ENCODE measurements at regions not wholly inside any gene's neighbourhood (a gene's known extent, or its start where the extent isn't known, plus 50 kb on each side); places are given as distances from the start of the nearest gene placed in this dataset.

GRCh38 chr15:37823601-37824275, 110.7 kb upstream of the TMCO5A start:
- DNase-seq (ENCODE audit: insufficient read length, low spot score) (no peak), FAIRE-seq (no peak)

DNA sequence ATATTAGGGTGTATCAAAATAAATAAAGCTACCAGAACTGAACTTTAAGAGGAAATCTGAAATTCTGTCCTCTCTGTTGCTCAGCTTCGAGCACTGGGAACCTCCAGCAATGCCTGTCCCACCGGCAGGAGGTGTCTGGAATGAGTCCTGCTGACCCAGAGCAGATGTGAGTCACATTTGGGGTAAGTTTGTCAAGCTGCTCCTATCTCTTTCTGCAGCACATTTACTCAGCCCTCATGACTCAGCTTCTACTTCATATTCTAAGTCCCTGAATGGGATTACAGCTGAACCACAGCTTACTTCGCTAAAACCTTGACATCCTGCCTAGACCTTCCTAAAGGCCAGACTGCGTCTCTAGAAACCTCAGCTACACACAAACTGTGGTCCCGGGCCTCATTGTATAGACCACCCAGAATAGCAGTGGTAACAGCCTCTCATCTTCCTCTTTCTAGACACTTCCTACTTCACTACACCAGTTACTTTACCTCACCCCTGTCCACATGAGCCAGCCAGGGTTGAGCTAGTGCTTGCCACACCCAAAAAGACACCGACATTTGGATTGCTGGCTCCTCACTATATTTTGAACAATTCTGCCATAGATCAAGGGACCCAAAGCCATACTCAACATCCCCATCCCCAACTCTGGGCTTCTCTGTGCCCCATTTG, 109.6 kb upstream of the TMCO5A start:
- FAIRE-seq (peak; percentile 58), DNase-seq (ENCODE audit: insufficient read length, low spot score) (peak; percentile 57)

DNA sequence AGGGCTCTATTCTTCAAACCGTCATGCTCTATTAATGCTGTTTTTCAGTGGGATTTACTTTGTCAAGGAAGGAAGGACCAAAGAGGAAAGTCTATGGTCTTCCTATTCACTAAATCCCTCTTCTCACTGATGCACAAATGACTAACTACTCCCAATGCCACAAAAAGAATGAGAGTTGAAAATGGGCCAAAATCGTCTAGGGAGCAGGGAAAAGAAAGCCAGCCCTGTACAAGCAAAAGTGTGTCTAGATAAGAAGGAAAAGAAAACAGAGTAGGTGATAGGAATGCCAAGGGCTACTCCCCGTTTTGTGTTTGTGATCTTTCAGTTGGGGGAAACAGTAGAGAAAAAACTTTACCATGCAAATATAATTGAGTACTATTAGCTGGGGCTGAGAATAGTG, 97.2 kb upstream of the TMCO5A start:
- FAIRE-seq: no peak

GRCh38 chr15:37847776-37848175, 86.7 kb upstream of the TMCO5A start:
- FAIRE-seq (no peak), DNase-seq (ENCODE audit: insufficient read length, low spot score) (no peak)

More for the DNA sequence above, 97.2 kb upstream of the TMCO5A start:
- DNase-seq (ENCODE audit: insufficient read length, low spot score): no peak

DNA sequence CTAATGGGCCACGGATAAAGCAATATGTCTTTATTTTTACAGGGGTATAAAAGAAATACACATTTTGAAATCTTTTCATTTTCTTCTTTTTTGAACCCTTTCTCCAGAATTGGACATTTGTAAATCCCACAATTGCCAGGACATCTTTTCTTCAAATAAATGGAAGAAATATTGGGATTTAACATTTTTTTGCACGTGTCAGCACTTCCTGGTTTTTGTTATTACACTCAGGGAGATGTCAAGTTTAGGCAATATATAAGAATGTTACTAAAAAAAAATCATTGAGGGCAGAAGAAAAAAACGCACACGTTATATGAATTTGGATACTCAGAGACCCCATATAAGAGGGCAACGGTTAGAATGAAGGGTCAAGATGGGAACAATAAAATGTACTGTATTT, 78.3 kb upstream of the TMCO5A start:
- no peak for FAIRE-seq

GRCh38 chr15:37860896-37861295, 73.5 kb upstream of the TMCO5A start:
- FAIRE-seq: no peak
- no peak for DNase-seq (ENCODE audit: insufficient read length, low spot score)

More for the DNA sequence above, 78.3 kb upstream of the TMCO5A start:
- no peak for DNase-seq (ENCODE audit: insufficient read length, low spot score)

GRCh38 chr15:37865687-37866086, 68.8 kb upstream of the TMCO5A start:
- FAIRE-seq (no peak), DNase-seq (ENCODE audit: insufficient read length, low spot score) (no peak)

DNA sequence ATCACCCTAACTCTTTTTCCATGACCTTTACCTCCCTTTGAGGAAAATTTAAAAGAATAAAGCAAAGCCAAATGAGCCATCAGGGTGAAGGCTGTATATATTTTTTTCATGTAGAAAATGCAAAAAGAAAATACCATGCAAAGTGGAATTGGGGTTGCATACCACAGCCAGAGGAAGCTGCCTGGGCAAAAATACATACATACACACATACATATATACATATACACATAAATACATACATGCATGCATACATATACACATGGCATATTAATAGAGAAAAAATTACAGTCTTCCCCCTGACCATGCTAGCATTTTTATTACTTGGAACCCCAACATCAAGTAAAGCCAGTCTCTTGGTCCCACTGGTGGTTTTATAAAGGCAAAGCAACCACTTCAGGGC, 63.7 kb upstream of the TMCO5A start:
- no peak for FAIRE-seq
- DNase-seq (ENCODE audit: insufficient read length, low spot score): no peak

DNA sequence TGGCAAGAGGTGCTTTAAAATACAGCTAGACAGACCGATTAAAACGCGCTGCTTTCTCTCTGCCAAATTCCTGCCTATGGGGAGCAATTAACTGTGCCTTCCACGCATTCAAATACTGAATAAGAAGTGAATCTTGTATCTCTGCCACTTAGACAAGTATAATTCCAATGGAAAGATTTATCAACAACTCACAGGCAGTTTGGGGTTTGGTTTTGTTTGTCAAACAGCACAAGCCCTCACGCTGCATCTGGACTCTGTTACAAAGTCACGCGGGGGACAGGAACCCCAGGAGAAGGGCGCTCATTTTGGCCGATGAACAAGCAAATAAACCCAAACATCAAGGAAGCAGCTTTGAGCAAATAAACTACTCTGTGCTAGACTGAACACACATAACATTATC, 61.8 kb upstream of the TMCO5A start:
- FAIRE-seq (no peak), DNase-seq (ENCODE audit: insufficient read length, low spot score) (no peak)

GRCh38 chr15:37873336-37873735, 61.1 kb upstream of the TMCO5A start:
- FAIRE-seq (no peak), DNase-seq (ENCODE audit: insufficient read length, low spot score) (no peak)

DNA sequence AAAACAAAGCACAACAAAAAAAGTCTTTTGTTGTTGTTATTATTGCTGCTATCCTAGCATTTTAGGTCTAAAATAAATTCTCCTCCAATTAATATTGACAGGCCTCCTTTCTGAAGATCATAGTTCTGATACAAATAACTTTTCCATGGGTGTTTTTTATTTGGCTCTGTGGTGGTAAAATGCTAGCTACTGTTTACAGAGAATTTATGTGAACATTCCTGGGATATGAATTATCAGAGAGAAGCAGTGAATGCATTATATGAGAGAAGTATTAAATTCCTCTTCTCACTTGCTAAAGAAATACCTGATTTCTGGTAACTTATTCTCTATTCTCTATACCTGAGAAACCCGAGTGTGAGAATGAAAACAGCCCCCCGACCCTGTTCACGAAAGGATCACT, 57.5 kb upstream of the TMCO5A start:
- FAIRE-seq (no peak), DNase-seq (ENCODE audit: insufficient read length, low spot score) (no peak)

DNA sequence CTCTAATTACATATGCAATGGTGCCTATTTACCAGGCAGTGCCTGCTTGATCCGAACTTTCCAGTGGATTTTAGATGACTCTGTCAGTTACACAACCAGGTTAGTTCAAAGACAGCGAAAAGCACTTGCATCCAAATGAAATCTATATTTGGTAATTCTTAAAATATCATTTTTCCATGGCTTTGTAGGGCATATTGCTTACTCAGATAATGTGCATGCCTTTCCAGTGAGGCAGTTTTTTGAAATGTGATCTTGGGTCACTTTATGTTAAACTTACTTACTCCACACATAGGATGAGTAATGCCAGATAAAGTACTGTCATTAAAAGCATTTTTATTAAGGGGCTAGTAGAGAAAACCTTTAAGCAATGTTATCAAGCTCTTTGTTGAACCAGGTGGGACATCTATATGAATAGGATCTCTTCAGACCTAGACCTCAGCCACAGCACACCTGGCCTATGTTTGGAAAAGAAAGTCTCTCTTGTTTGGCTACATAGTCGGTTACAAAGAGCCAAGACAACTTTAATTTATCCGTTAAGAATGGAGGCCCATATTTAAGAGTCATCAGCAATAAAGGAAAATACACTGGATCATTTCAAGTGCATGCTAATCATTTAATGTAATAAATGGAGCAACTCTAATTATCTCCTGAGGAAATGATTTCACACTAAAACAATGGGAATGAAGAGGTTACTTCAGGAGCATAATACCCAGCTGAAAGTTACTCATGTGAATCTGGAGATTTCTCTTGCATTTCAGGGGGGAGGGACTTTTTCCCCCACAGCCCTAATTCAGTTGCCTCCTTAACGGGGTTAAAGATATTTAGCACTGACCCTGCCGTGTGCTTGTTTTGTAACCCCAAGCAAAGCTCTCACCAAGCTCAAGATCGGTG, 56.3 kb upstream of the TMCO5A start:
- FAIRE-seq: peak; percentile 66
- peak; percentile 22 for DNase-seq (ENCODE audit: insufficient read length, low spot score)

DNA sequence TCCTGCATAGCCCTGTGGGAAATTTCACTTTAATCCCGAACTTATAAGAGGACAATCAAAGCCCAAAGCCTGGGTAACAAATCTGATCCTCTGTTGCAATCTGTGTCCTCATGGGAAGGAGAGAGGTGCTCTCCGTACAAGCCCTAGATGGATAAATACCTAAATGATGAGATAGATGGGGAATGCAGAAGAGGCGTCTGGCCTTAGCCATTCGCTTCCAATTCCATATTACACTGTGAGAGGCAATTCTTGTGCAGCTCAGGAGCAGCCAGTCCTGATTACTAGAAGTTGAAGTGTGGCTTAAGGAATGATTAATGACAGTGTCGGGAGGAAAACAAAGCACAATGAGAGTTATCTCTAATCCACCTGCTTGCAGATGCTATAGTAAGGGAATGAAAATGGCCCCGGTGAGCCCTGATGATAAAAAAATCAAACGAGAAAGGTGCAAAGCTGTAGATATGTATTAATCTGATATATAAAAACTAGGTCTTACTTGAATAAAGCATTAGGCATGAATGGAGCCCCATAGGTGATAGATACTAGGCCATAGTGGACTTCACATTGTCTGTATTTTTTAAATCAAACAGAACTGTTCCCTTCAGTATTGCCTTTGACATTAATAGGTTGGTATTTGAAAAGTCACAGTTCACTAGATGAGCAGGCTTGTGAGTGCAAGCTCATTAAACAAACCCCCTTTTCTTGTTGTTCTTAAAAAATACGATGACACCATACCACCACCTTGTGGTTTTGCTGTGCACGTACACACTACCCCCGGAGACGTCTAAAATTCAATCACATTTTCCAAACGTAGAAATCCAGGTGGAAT, 54.2 kb upstream of the TMCO5A start:
- DNase-seq (ENCODE audit: insufficient read length, low spot score) (peak; percentile 9), FAIRE-seq (no peak)

DNA sequence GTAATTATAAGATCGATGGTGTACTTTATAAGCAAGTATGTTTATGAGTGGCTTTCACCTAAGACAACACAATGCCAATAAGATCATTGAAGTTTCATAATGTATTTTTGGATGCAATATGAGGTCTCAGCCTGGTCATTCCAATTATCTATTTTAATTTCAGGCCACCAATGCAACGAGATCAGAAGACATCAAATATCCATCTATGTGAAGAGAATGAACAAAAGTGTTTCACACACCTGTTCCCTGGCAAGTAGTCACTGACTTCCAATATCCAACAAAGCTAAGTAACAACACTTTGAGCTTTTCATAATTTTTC, 53.6 kb upstream of the TMCO5A start:
- FAIRE-seq (no peak), DNase-seq (ENCODE audit: insufficient read length, low spot score) (no peak)

DNA sequence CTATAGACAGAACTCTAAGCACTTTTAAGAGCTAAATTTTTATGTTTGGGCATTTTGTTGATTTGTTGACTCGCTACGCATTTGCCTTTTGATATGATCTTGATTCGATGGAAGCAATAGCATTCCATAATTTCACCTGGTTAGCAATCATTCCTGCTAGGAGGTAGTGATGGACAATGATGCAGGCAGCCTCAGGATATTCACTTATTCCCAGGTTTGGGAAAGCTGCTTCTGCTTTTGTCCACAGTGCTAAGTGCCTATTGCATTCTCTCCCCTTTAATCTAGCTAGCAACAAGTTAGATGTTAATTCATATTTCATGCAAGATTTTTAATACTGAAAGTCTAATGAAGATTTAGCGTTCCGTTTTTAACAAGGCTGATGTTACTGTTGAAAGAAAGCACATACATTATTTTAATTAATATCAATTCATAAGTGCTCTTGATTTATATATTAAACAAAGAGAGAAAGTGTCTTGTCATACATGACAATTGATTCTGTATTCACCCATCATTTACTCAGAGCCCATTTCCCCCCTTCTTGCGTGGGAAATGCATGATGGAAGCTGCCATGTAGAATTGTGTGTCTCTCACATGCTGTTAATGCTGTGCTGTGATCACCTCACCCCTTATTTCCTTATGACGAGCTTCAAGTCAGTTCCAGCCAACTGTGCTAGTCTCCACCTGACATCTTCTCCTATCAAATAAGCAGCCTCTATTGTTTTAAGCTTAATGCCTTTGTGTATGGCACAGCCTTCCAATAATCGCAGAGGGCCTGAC, 53.0 kb upstream of the TMCO5A start:
- no peak for DNase-seq (ENCODE audit: insufficient read length, low spot score)
- no peak for FAIRE-seq

DNA sequence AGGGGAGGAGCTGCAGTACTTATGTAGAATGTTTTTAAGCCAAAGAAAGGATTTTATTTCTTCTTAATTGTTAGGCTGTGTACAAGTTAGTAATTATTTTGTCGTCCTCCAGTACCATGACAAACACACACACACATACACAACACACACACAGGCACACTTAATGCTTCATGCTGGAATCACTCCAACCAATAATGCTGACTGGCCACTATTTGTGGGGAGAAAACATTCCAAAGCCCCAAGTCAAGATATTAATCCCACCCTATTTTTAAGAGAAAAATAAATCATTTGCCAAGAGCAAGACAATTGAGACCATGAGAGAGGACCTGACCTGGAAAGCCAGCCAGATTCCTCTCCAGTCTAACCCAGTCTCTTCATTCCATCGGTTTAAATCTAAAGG, 51.8 kb upstream of the TMCO5A start:
- no peak for FAIRE-seq

More for the DNA sequence above, 51.8 kb upstream of the TMCO5A start:
- DNase-seq (ENCODE audit: insufficient read length, low spot score): no peak

Data from HTR-8/SVneo (cell line).